NCI-H69 (cell line): ENCODE measurements at regions not wholly inside any gene's neighbourhood (a gene's known extent, or its start where the extent isn't known, plus 50 kb on each side); places are given as distances from the start of the nearest gene placed in this dataset.

Experiments used
- DNase-seq: peaks from one replicate; lab custom pipeline; 2025; lab: John Stamatoyannopoulos, UW

DNA sequence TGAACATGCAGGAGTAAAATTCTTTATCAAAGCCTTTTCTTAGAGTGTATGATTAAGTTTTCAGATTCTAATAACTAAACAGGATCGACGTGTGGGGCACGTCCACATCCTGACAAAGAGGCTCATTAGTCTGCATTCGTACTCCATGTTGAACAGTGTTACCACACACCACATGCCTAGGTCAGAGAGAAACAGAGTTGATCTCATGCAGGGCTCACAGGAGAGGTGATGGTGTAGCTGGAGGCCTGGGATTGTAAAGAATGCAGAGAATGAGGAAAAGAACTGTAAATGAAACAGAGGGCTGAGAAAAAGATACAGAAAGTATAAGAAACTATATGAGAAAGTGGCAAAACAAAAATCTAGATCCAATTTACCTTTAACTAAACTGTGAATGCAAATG is 632.5 kb downstream of the BCL11A start:
- DNase-seq: no peak

DNA sequence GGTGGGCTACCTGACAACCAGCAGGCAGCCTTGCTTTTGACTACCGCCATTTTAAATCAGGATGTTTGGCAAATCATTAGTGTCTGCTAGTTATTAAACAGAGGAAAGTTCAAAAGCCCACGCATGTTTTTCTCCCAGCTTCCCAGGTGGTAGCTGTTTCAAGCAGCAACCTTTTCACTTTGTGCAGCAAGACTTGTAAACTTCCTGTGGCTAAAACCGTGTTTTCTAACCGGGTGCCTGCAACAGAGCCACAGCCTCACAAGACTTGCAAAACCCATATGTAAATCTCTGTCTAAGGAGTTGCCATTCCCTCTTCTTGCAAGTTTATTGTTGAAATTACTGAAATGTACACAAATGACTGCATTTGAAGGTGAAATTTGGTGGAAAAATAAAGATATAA is 633.1 kb downstream of the BCL11A start:
- no peak for DNase-seq

- no peak for DNase-seq
These were observed 633.9 kb downstream of the BCL11A start for GRCh38 chr2:59919579-59919978.

- no peak for DNase-seq
These were observed 641.4 kb downstream of the BCL11A start for GRCh38 chr2:59912042-59912441.

GRCh38 chr2:59910166-59910565 is 643.3 kb downstream of the BCL11A start:
- peak; percentile 2 for DNase-seq

GRCh38 chr2:59909147-59909546 is 644.3 kb downstream of the BCL11A start:
- no peak for DNase-seq

DNA sequence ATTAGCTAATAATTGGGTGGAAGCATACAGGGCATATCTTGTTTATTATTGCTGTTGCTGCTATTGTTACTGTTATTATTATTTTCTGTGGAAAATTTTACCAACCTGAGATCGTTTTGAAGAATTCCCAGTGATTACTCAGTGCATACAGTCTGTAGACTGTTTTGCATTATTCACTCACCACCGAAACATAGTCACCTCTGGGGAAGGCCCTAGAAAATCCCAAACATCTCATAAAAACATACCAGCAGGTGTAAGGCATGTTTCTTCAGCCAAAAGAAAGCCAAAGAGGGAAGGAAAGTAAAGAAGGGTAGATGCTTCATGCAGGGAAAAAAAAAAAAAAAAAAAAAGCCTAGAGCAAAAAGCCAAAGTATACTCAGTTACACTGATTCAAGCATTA is 647.7 kb downstream of the BCL11A start:
- DNase-seq: no peak

GRCh38 chr2:59903994-59904544 is 649.4 kb downstream of the BCL11A start:
- DNase-seq: peak; percentile 27

DNA sequence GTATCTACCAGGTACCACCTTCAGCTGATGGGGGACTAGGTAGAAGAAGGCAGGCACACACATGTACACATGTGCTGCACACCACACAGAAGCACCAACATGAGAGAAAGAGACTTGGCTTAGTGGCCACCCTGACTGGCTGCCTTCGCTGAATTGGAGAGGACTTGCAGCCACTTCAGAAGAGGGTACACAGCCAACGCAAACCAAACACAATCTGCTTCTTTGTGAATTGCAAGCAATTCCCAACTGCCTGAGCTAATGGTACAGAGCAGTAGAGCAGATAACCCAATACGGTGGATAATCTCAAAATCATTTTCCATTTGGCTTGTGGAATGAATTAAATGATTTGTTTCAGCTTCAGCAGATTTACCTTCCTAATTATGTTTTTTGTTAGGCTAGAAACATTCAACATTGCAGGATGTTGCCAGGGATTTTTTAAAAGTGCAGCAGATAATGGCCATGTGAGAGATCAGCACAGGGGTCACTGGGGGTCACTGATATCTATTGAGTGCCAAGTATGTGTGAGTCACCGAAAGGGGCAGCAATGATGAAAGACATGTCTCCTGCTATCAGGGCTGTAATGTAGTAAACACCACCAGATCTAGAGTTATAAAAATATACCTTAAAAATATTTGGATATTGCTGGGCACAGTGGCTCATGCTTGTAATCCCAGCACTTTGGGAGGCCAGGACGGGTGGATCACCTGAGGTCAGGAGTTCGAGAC is 652.6 kb downstream of the BCL11A start:
- DNase-seq: no peak

GRCh38 chr2:59899692-59900091 is 653.8 kb downstream of the BCL11A start:
- DNase-seq: no peak

DNA sequence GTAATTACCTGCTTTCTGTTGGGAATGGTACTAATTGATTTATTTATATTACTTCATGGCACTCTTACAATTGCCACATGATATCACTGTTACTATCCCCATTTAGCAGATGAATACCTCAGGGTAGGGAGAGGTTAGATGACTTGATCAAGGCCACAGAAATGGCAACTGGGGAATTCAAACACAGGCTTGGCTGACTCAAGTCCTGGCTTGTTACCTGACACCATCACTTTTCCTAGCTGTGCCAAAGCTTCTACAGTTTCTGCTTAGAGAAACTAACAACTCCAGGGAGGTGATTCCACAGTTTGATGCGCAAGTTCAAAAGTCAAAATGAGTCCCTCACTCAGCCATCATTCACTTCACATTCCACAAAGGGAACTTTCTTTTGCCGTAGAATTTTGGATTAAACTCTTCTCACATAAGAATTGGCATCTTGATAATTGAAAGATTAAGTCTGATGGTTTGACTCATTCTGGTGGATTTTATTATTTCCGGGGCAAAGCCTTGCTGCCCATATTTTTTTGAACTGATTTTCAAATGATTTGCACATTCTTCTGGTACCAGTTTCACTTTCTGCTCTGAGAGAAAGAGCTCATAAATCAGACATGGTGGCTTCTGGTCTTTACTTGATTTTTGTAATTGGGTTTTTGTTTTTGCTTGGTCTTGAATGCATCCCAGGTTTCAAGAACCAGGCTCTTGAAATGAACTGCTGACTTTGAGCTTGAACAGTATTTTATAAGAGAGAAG is 656.8 kb downstream of the BCL11A start:
- peak; percentile 3 for DNase-seq

GRCh38 chr2:59893612-59894011 is 659.8 kb downstream of the BCL11A start:
- no peak for DNase-seq

DNA sequence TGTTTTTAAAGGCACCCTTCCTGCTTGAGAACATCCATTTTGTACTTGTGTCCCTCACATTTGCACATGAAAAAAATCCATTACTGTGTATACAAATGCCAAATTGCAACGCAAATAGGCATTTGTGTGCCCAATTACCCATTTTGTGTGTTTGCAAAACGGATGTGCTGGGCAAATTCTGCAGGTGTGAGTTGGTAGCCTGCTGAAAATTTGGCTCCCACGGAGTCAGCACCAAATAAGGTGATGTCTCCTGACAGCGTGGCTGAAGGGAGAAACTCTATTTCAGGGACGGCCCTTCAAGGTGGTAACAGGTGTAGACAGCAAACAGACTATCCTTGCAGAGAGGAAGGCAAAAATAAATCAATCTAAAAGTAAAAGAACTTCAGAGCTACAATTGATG is 661.1 kb downstream of the BCL11A start:
- DNase-seq: peak; percentile 82

DNA sequence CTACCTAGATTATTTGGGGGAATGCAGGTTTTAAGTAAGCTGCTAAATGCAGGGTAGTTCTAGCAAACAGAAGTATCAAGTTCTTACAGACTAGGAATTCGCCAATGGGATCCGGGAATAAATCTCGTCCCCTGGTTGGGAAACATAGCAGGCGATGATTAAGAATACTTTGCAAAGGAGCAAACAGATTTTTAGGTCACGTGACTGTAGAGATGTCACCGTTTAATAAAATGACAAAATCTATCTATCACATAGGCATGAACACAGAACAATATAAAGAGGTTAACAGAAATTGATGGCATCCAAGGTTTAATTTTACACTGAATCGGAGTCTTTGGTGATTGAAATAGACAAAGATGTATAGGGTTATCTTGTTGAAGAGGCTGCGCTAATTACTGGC is 664.1 kb downstream of the BCL11A start:
- DNase-seq: no peak

DNA sequence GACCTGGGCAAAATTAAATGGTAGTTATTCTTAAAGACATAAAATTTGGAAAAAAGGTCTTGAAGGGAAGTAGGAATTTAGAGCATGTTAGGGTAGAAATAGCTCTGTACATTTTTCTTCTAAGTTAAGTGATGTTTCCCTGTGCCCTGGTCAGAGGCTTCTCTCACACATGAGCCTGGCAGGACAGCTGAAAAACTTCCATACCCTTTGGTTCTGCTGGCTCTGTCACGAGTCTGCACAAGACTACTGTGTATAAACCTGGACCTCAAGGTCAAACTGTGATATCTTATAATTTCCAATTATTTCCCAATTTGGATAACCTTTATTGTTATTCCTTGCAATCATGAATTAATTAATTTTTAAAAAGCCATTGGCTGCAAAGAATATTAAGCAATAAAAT is 664.7 kb downstream of the BCL11A start:
- DNase-seq: no peak

DNA sequence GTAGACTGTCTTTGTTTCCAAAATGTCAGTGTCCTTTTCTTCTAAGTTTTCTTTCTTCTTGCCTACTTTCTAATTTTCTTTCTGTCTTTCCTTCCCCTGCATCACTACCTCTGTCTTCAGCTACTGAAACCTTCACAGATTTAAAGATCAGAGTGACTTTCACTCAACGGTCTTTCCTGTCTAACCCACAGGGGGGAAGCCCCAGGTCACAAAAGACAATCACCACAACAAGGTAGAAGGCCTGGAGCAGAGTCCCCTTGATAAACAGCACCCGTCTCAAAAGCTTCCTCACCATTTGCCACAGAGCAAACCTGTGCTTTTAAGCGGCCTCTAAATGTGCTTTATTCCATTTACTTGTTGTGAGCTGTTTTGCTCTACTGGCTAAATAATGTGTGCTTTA is 665.4 kb downstream of the BCL11A start:
- peak; percentile 56 for DNase-seq

DNA sequence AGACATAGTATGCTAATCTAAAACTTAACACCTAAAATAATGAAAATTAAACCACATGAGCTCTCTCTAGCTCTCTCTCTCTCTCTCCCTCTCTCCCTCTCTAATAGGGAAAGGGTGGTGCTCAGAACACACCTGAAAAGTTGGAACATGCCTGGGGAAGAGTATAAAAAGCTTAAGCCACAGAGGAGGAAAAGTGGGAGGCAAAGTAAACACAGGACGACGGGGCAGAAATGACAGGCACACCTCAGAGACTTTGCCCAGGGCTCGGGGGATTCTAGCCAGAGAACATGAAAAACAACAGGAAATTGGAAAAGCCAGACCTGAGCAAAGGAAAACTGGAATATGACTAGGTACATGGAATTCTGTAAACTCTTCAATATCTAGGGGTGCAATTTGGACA is 666.1 kb downstream of the BCL11A start:
- DNase-seq: peak; percentile 38

- no peak for DNase-seq
These were observed 666.7 kb downstream of the BCL11A start for GRCh38 chr2:59886759-59887158.

DNA sequence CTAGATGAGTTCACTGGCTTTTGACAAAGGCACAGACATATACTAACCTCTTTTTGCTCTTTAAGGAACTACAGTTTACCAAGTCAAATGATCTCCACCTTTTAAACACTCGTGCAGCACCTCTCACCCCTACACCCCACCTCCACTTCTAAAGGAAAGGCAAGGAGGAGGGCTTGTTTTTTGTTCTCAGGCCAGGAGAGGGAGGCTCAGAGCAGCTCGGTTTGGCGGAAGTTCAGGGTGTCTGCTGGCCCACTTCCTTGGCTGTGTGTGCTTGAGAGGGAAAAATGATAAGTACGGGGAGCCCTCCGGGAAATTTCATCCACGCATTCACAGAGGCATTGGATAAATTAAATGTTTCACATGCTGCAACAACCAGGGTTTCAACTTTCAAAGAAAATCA is 667.9 kb downstream of the BCL11A start:
- no peak for DNase-seq

- no peak for DNase-seq
These were observed 669.3 kb downstream of the BCL11A start for GRCh38 chr2:59884166-59884565.

- no peak for DNase-seq
These were observed 670.6 kb downstream of the BCL11A start for GRCh38 chr2:59882822-59883221.

DNA sequence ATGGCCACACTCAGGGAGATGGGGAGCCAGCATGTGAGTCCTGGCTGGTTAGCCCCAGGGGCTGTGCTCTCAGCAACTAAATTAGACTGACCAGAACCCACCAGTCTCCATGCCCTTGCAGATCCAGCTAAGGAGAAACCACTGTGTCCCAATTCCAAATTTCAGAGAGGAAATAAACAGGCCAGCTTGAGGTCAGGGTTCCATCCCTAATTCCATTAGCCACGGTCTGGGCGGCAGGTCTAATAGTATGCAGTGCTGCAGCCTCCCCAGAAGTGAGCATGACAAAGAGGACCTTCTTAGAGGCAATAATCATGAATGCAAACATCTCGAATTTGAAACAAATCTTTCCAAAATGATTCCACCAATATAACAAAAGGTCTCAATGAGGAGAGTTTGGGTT is 671.2 kb downstream of the BCL11A start:
- DNase-seq: no peak

DNA sequence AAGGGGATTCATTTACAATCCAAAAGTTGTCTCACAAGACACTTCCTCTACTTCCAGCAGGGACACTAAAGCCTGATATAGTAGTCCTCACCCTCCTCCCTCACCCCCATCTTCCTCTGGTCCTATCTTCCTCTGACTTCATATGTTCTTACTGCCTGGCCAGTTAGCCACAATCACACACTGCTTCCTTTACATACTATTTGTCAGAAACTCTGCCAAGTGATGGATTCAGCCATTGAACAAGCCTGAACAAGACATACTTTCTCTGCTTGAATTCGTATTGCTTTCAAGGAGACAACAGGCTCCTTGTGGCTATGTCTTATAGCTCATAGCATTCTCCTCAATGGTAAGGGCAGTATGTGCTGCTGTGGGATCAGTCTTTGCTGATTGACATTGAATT is 672.2 kb downstream of the BCL11A start:
- DNase-seq: no peak
